Endodermal cell (in vitro differentiated cells): ENCODE measurements at regions not wholly inside any gene's neighbourhood (a gene's known extent, or its start where the extent isn't known, plus 50 kb on each side); places are given as distances from the start of the nearest gene placed in this dataset.

Experiments
- DNase-seq: peaks from one replicate; pipeline ENCODE4 v3.0.0-alpha.2; 2017
- H3K27ac ChIP-seq: 2 replicates; pipeline ENCODE4 v1.5.1; 2013; ENCODE audit warnings: mild to moderate bottlenecking, low read depth, low read length, moderate library complexity
- H3K27me3 ChIP-seq: 2 replicates; pipeline ENCODE4 v1.6.1; 2013; ENCODE audit warnings: mild to moderate bottlenecking, low read length, moderate library complexity; ENCODE audit not compliant: insufficient read depth, control insufficient read depth, poor library complexity, severe bottlenecking
- H3K36me3 ChIP-seq: 2 replicates; pipeline ENCODE4 v1.7.0; 2013; ENCODE audit warnings: mild to moderate bottlenecking, low read length, moderate library complexity; ENCODE audit not compliant: control insufficient read depth, insufficient read depth
- H3K4me1 ChIP-seq: one replicate; pipeline ENCODE4 v1.7.0; 2013; ENCODE audit warnings: low read length; ENCODE audit not compliant: control insufficient read depth, insufficient read depth
- H3K4me3 ChIP-seq: 2 replicates; pipeline ENCODE4 v1.5.1; 2013; ENCODE audit warnings: mild to moderate bottlenecking, low read length, moderate library complexity
- H3K9ac ChIP-seq: 2 replicates; pipeline ENCODE4 v1.6.1; 2013; ENCODE audit warnings: mild to moderate bottlenecking, low read length, moderate library complexity; ENCODE audit not compliant: poor library complexity, severe bottlenecking; ENCODE audit errors: extremely low read depth
- H3K9me3 ChIP-seq: 2 replicates; pipeline ENCODE4 v1.6.1; 2013; ENCODE audit warnings: mild to moderate bottlenecking, low read length, moderate library complexity; ENCODE audit not compliant: control insufficient read depth
- H3K27ac Mint-ChIP-seq: 2 replicates; pipeline ENCODE4 v1.8.0; 2020; ENCODE audit warnings: mixed read lengths
- H3K27me3 Mint-ChIP-seq: 2 replicates; pipeline ENCODE4 v1.8.0; 2021; ENCODE audit warnings: mild to moderate bottlenecking, mixed read lengths; ENCODE audit not compliant: insufficient read depth
- H3K36me3 Mint-ChIP-seq: 2 replicates; pipeline ENCODE4 v1.8.0; 2020; ENCODE audit warnings: low read depth, mixed read lengths
- H3K4me1 Mint-ChIP-seq: 2 replicates; pipeline ENCODE4 v1.8.0; 2020; ENCODE audit warnings: mixed read lengths
- H3K4me3 Mint-ChIP-seq: 2 replicates; pipeline ENCODE4 v1.8.0; 2020; ENCODE audit warnings: mild to moderate bottlenecking, moderate library complexity, mixed read lengths
- H3K9me3 Mint-ChIP-seq: 2 replicates; pipeline ENCODE4 v1.8.0; 2020; ENCODE audit warnings: mild to moderate bottlenecking, mixed read lengths
- WGBS, 2 experiments: methylation state at CpG; one replicate each; pipeline versions ENCODE4 v1.1.5 to v1.1.7; 2013; ENCODE audit warnings: missing lambda C conversion rate in 2 of 2, mixed read lengths in 1 of 2; ENCODE audit not compliant: insufficient coverage in 1 of 2, insufficient read length in 1 of 2; 5-methylcytosine and 5-hydroxymethylcytosine counted together
- TF ChIP-seq, protein P1 (sequence below): fragments of 200-600 bp; sonication (generic); conservative IDR thresholded peaks from 2 replicates; pipeline ENCODE4 v1.5.0; 2021; ENCODE audit warnings: antibody characterized with exemption, mild to moderate bottlenecking

- no peaks in the 10 kb centered on the region for H3K36me3 ChIP-seq
- no peaks in the 10 kb centered on the region for H3K27me3 ChIP-seq
- no peak overlapping the region for H3K4me3 Mint-ChIP-seq
- H3K9me3 Mint-ChIP-seq = peaks cover 27% of the 10 kb centered on the region
- H3K27me3 Mint-ChIP-seq = no peaks in the 10 kb centered on the region
- H3K9me3 ChIP-seq = no peaks in the 10 kb centered on the region
- TF ChIP-seq, protein P1, sequence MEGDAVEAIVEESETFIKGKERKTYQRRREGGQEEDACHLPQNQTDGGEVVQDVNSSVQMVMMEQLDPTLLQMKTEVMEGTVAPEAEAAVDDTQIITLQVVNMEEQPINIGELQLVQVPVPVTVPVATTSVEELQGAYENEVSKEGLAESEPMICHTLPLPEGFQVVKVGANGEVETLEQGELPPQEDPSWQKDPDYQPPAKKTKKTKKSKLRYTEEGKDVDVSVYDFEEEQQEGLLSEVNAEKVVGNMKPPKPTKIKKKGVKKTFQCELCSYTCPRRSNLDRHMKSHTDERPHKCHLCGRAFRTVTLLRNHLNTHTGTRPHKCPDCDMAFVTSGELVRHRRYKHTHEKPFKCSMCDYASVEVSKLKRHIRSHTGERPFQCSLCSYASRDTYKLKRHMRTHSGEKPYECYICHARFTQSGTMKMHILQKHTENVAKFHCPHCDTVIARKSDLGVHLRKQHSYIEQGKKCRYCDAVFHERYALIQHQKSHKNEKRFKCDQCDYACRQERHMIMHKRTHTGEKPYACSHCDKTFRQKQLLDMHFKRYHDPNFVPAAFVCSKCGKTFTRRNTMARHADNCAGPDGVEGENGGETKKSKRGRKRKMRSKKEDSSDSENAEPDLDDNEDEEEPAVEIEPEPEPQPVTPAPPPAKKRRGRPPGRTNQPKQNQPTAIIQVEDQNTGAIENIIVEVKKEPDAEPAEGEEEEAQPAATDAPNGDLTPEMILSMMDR = peak; percentile 74
- H3K27ac Mint-ChIP-seq = no peak overlapping the region
- H3K9ac ChIP-seq = no peak overlapping the region
- WGBS, 2 experiments = 17% methylated on average over 1 of the region's 1 CpG; no CpG with 5 or more reads in 1 of the 2 experiments
- no peak for DNase-seq
- H3K36me3 Mint-ChIP-seq = no peaks in the 10 kb centered on the region
- no peak overlapping the region for H3K27ac ChIP-seq
- H3K4me1 ChIP-seq = no peaks in the 10 kb centered on the region
- no peak overlapping the region for H3K4me3 ChIP-seq
- H3K4me1 Mint-ChIP-seq = no peaks in the 10 kb centered on the region
Observed at GRCh38 chrX:8971116-8971515, 62.8 kb downstream of the FAM9B start.

DNA sequence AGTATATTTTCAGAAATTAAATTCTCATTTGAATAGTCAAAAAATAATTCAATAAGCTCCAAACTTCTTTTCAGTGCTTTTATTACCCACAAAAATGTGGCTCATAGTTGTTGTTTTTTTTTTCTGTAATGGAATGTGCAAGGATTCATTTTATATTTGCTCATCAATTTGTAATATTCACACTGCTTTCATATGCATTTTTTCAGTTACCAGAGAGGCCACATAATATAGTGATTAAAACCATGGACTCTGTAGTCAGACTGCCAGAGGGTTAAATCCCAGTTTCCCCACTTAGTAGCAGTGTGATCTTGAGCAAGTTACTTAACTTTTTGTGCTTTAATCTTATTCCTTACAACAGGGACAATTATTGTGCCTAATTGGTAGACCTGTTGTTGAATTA is 64.5 kb downstream of the FAM9B start:
- no peak overlapping the region for H3K27ac ChIP-seq
- peaks cover 3% of the 10 kb centered on the region for H3K4me1 Mint-ChIP-seq
- H3K9me3 Mint-ChIP-seq = peaks cover 41% of the 10 kb centered on the region
- H3K27me3 Mint-ChIP-seq = no peaks in the 10 kb centered on the region
- no peak overlapping the region for H3K9ac ChIP-seq
- no peaks in the 10 kb centered on the region for H3K4me1 ChIP-seq
- no peak overlapping the region for H3K4me3 Mint-ChIP-seq
- no peaks in the 10 kb centered on the region for H3K27me3 ChIP-seq
- no peak for DNase-seq
- no peak overlapping the region for H3K27ac Mint-ChIP-seq
- no peaks in the 10 kb centered on the region for H3K9me3 ChIP-seq
- no peaks in the 10 kb centered on the region for H3K36me3 Mint-ChIP-seq
- TF ChIP-seq, protein P1 = no peak
- H3K36me3 ChIP-seq = no peaks in the 10 kb centered on the region
- no peak overlapping the region for H3K4me3 ChIP-seq

- H3K36me3 ChIP-seq = no peaks in the 10 kb centered on the region
- H3K27me3 ChIP-seq = no peaks in the 10 kb centered on the region
- no peaks in the 10 kb centered on the region for H3K27me3 Mint-ChIP-seq
- no peaks in the 10 kb centered on the region for H3K36me3 Mint-ChIP-seq
- no peak overlapping the region for H3K4me3 ChIP-seq
- peak overlapping the region; percentile 85 for H3K27ac Mint-ChIP-seq
- WGBS, 2 experiments = 52% methylated on average over 3 of the region's 3 CpGs; no CpG with 5 or more reads in 1 of the 2 experiments
- no peaks in the 10 kb centered on the region for H3K4me1 ChIP-seq
- no peaks in the 10 kb centered on the region for H3K9me3 ChIP-seq
- H3K27ac ChIP-seq = no peak overlapping the region
- TF ChIP-seq, protein P1 = no peak
- peaks cover 3% of the 10 kb centered on the region for H3K4me1 Mint-ChIP-seq
- H3K9ac ChIP-seq = no peak overlapping the region
- H3K4me3 Mint-ChIP-seq = no peak overlapping the region
- DNase-seq = no peak
- peaks cover 59% of the 10 kb centered on the region for H3K9me3 Mint-ChIP-seq
Observed at GRCh38 chrX:8967461-8967860, 66.5 kb downstream of the FAM9B start.
